HG03039 (cell line): ENCODE measurements at regions not wholly inside any gene's neighbourhood (a gene's known extent, or its start where the extent isn't known, plus 50 kb on each side); places are given as distances from the start of the nearest gene placed in this dataset.
"Not testable (repeated sequence)": the region's sequence is repeated elsewhere in the genome, so short reads cannot be mapped to it uniquely, and the experiment has no call there.

Experiments
- ATAC-seq: cut with Tn5 transposase; IDR thresholded peaks from one replicate; pipeline ENCODE4 v1.9.1; 2021; ENCODE audit warnings: mild to moderate bottlenecking, moderate library complexity; ENCODE audit not compliant: unreplicated experiment

DNA sequence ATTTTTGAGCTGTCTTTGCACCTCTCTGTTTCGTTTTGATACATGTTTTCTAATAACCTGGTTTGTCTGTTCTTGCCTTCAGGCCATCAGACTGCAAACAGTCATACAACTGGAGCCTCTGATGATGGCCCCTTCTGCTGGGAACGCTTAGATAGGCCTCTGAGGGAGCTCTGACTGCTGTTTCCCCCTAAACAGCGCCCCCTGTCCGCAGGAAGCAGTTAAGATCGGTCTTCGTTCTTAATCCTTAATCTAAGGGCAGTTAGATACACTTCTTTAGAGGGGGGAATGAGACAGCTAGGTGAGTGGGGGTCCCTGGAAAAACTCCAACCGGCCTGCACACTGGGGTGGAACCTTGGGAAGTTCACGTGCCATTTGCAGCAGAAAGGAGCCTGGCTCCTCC is 1338.8 kb upstream of the SEL1L start:
- ATAC-seq = no peak

- no peak for ATAC-seq
Measured at GRCh38 chr14:82878951-82879350, 1345.3 kb upstream of the SEL1L start.

DNA sequence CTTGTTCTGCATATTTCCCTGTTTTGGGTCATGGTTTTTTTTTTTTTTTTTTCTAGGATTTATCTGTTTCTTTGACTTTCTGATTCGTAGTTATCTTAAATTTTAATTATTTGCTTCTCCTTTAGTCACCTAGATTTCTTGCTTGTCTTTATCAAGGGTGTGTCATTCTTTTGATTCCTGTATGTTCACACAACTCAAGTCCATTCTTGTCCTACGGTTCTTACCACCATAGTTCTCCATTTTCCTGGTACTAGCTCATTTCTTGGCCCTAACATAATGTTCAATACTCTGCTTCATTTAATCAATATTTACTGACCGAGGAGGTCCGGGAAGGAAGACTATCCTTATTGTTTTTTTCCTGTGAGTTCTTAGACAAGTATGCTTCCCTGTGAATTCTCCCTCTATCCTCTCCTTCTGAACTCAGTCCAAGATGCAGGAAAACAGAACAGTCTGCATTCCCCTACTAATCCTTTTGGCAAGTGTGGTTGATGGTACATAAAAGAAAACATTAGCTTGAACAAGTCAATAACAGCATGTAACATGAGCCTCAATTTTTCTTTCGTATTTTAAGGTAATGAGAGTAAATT is 1346.4 kb upstream of the SEL1L start:
- no peak for ATAC-seq

- no peak for ATAC-seq
Measured at GRCh38 chr14:82886670-82887069, 1353.0 kb upstream of the SEL1L start.

- ATAC-seq = no peak
Measured at GRCh38 chr14:82889701-82890100, 1356.0 kb upstream of the SEL1L start.

GRCh38 chr14:82896476-82896875 is 1362.8 kb upstream of the SEL1L start:
- no peak for ATAC-seq

- no peak for ATAC-seq
Measured at GRCh38 chr14:82897469-82898308, 1364.0 kb upstream of the SEL1L start.

- no peak for ATAC-seq
Measured at GRCh38 chr14:82905762-82906161, 1372.1 kb upstream of the SEL1L start.

DNA sequence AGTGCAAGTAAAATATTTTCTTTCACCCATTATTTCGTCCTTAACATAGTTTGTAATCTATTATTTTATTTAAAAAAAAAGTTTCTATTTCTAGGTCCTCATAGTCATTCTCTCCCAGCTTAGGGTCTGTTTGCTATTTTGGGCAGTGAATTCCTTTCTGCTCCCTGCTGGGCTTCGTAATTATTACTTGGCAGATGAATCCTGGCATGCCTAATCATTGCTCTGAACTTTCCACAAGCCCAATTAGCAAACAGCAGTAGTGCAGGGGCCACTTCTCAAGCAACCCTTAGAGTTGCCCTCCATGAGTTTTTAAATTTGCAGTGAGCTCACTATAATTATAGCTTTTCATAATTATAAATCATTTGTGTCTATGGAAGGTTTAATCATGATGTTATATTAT is 1378.3 kb upstream of the SEL1L start:
- no peak for ATAC-seq

GRCh38 chr14:82913396-82913795 is 1379.7 kb upstream of the SEL1L start:
- ATAC-seq = no peak

- ATAC-seq = no peak
Measured at GRCh38 chr14:82915381-82915780, 1381.7 kb upstream of the SEL1L start.

DNA sequence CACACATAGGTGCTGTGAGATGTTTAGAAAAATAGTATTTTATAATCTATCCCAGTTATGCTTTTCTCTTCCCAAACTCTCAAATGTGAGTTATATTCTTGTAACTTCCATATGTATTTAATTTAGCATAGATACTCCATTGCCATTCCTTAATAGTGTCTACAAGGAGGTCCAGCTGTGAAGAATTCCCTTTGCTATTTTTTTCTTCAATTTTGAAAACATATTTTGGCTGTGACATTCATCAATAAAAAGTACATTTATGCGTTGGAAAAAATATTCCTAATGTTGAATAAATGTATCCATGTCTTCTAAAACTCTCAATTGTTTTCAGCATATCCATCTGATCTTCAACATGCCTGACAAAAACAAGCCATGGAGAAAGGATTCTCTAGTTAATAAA is 1402.0 kb upstream of the SEL1L start:
- ATAC-seq = no peak

DNA sequence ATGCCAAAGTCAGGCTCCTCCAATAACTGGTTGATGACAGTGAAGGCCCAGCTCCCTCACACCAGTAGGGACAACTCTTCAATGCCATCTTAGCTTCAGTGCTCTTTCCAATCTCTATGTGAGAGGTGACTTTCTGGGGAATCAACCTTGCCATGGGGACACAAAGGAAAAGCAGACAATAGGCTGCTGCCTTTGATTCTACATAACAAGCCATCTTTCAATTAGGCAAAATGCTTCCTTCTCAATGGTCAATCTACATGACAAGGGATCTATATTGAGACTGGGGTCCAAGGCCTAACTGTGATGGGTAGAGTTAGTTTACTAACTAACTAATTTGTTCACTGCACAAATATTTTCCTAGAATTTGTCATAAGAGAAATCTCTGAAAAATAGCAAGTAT is 1417.5 kb upstream of the SEL1L start:
- no peak for ATAC-seq

DNA sequence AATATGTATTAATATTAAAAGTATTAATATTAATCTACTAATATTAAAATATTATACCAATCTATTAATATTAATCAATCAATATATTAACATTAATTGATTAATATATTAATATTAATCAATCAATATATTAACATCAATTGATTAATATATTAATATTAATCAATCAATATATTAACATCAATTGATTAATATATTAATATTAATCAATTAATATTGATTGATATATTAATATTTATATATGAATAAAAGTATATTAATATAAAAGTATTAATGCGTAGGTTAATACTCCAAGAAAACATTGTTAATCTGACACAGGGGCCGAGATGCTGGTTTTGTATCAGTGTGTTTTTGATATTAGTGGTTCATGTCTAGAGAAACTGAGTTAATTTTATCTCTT is 1430.1 kb upstream of the SEL1L start:
- ATAC-seq = no peak

GRCh38 chr14:82987502-82988124 is 1454.0 kb upstream of the SEL1L start:
- ATAC-seq = no peak

DNA sequence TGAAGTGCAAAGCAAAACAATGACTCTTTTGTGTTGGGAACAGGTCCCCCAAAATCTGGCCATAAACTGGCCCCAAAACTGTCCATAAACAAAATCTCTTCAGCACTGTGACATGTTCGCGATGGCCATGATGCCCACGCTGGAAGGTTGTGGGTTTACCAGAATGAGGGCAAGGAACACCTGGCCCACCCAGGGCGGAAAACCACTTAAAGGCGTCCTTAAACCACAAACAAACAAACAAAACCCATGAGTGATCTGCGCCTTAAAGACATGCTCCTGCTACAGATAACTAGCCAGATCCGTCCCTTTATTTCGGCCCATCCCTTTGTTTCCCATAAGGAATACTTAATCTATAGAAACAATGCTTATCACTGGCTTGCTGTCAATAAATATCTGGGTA is 1460.9 kb upstream of the SEL1L start:
- ATAC-seq = not testable (repeated sequence)

GRCh38 chr14:82999802-83000201 is 1466.1 kb upstream of the SEL1L start:
- ATAC-seq = no peak

- ATAC-seq = no peak
Measured at GRCh38 chr14:83004456-83005006, 1470.9 kb upstream of the SEL1L start.

DNA sequence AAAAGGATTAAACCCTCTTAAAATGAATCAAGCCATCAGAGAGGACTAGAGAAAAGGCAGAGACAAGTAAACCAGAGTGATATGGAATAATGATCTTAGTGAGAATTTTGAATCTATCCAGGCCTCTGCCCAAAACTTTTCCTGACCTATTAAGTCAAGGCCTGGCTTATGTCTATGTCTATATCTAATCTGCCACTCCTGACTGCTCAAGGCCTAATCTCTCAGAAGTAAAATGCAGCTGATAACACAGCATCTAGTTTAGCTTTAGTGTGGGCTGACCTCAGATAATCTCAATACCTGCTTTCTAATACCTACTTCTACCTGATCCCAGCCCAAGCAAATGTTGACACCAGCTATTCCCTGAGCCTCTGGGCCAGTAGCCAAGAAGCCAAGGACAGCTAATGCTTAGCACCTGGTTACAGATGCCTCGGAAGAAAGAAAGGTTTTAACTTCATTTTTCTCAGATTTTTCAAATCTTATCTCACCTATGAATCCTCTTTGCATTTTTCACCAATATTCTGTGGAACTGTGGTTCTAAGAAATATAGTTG is 1472.5 kb upstream of the SEL1L start:
- ATAC-seq = no peak

GRCh38 chr14:83007052-83007451 is 1473.4 kb upstream of the SEL1L start:
- ATAC-seq = not testable (repeated sequence)

DNA sequence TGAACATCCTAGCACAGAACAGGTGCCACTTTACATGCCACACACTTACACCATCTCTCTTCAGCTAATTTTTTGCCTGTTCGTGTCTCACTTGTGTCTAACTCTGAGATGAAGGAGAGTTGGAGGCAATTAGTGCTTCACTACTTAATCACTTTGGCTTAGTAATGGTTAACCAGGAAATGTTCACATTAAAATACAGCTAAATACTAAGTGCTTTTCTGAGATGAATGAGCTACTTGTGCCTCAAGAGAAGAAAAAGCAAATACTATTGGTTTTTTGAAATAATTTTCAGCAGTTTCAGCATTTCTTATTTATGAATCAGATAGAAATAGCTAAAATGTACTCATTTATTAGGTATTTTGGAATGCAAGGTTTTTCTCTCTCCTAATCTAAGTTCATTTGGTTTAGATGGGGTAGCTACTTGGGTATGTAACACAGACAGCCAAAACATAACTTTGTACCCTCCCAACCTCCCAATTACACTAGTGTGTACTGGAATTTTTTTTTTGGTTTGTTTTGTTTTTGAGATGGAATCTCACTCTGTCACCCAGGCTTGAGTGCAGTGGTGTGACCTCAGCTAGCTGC is 1474.1 kb upstream of the SEL1L start:
- ATAC-seq = no peak
